IPS-18a (cell line): ENCODE measurements at regions not wholly inside any gene's neighbourhood (a gene's known extent, or its start where the extent isn't known, plus 50 kb on each side); places are given as distances from the start of the nearest gene placed in this dataset.
"Not testable (repeated sequence)": the region's sequence is repeated elsewhere in the genome, so short reads cannot be mapped to it uniquely, and the experiment has no call there.

Experiments used
- H3K27ac ChIP-seq: one replicate; pipeline ENCODE4 v1.5.1; 2013; ENCODE audit warnings: low read length
- H3K27me3 ChIP-seq: one replicate; pipeline ENCODE4 v1.6.1; 2013; ENCODE audit warnings: mild to moderate bottlenecking, low read length; ENCODE audit not compliant: control insufficient read depth, insufficient read depth
- H3K36me3 ChIP-seq: one replicate; pipeline ENCODE4 v1.6.1; 2013; ENCODE audit warnings: low read depth, low read length; ENCODE audit not compliant: control insufficient read depth
- H3K4me1 ChIP-seq: one replicate; pipeline ENCODE4 v1.6.1; 2013; ENCODE audit warnings: low read depth, low read length; ENCODE audit not compliant: control insufficient read depth
- H3K4me3 ChIP-seq: one replicate; pipeline ENCODE4 v1.5.1; 2013; ENCODE audit warnings: low read length
- H3K9ac ChIP-seq: one replicate; pipeline ENCODE4 v1.6.1; 2013; ENCODE audit warnings: mild to moderate bottlenecking, low read length, moderate library complexity
- H3K9me3 ChIP-seq: one replicate; pipeline ENCODE4 v1.6.1; 2013; ENCODE audit warnings: low read depth, low read length; ENCODE audit not compliant: control insufficient read depth

DNA sequence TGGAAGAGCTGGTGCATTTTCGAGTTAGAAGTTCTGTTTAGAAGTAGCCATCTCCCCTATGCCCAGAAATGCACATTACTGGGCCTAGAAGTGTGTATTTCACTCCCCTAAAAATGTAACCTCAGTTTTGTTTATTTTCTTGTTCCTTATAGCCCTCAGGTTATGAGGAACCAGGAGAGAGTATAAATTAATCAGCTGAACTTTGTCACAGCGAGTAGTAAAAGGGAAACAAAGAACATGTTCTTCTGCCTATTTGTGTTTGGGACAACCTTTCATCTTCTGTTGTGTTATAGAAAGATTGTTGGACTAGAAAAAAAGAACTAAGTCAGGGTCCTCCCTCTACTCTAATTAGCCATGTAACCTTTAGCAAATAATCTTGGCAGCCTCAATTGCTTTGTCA lies 160.5 kb upstream of the PDE4B start:
- H3K36me3 ChIP-seq, result no peaks in the 10 kb centered on the region
- H3K4me3 ChIP-seq, result no peak overlapping the region
- H3K27me3 ChIP-seq, result no peaks in the 10 kb centered on the region
- H3K9ac ChIP-seq, result no peak overlapping the region
- no peaks in the 10 kb centered on the region for H3K4me1 ChIP-seq
- no peaks in the 10 kb centered on the region for H3K9me3 ChIP-seq
- H3K27ac ChIP-seq, result no peak overlapping the region

DNA sequence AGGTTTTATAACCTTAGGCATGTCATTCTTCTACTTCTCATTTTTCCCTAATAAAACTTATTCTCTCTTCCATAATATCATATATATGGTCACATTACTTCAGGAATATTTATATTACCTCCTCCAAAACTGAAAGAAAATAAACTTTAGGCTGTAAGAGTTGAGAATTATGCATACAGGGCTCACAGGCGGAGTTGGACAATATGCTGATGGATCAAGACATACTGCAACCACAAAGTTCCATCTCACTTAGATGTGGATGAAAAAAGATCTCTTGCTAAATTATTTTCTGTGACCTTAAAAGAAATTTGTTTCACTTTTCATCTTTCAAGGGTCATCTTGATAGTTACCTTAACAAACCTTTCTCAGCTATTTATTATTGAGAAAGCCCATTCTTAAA lies 152.6 kb upstream of the PDE4B start:
- Histone ChIP-seq H3K36me3 (no peaks in the 10 kb centered on the region), H3K9me3 (no peaks in the 10 kb centered on the region), H3K4me1 (no peaks in the 10 kb centered on the region), H3K9ac (no peak overlapping the region), H3K27ac (no peak overlapping the region), H3K4me3 (no peak overlapping the region), H3K27me3 (no peaks in the 10 kb centered on the region)

DNA sequence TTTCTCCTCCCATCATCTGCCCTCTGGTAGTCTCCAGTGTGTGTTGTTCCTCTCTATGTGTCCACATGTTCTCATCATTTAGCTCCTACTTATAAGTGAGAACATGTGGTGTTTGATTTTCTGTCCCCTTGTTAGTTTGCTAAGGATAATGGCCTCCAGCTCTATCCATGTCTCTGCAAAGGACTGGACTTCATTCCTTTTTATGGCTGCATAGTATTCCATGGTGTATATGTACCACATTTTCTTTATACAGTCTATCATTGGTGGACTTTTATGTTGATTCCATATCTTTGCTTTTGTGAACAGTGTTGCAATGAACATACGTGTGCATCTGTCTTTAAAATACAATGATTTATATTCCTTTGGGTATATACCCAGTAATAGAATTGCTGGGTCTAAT lies 143.5 kb upstream of the PDE4B start:
- not testable (repeated sequence) for H3K9ac ChIP-seq, H3K9me3 ChIP-seq, H3K4me1 ChIP-seq, H3K4me3 ChIP-seq, H3K27me3 ChIP-seq, H3K36me3 ChIP-seq, H3K27ac ChIP-seq

DNA sequence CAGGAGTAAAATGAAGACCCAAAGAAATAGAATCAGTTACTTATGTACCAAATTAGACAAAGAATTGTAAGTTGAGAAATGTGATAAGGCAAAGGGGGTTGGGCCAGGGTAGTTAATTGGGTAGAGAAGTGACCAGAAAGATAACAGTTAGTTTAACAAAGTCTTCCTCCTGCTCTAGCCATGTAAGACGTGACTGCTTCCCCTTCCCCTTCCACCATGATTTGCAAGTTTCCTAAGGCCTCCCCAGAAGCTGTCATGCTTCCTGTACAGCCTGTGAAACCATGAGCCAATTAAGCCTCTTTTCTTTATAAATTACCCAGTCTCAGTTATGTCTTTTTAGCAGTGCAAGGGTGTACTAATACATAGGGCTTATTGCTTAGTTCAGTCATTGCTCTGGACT lies 142.0 kb upstream of the PDE4B start:
- Histone ChIP-seq H3K4me1 (no peaks in the 10 kb centered on the region), H3K9ac (no peak overlapping the region), H3K27ac (no peak overlapping the region), H3K27me3 (no peaks in the 10 kb centered on the region), H3K9me3 (no peaks in the 10 kb centered on the region), H3K36me3 (no peaks in the 10 kb centered on the region), H3K4me3 (no peak overlapping the region)

DNA sequence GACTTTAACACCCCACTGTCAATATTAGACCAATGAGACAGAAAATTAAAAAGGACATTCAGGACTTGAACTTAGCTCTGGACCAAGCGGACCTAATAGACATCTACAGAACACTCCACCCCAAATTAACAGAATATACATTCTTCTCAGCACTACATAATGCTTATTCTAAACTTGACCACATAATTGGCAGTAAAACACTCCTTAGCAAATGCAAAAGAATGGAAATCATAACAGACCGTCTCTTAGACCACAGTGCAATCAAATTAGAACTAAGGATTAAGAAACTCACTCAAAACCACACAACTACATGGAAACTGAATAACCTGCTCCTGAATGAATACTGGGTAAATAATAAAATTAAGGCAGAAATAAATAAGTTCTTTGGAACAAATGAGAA lies 138.2 kb upstream of the PDE4B start:
- H3K9me3 ChIP-seq, H3K27ac ChIP-seq, H3K4me1 ChIP-seq, H3K9ac ChIP-seq, H3K36me3 ChIP-seq, H3K4me3 ChIP-seq, H3K27me3 ChIP-seq: not testable (repeated sequence)

DNA sequence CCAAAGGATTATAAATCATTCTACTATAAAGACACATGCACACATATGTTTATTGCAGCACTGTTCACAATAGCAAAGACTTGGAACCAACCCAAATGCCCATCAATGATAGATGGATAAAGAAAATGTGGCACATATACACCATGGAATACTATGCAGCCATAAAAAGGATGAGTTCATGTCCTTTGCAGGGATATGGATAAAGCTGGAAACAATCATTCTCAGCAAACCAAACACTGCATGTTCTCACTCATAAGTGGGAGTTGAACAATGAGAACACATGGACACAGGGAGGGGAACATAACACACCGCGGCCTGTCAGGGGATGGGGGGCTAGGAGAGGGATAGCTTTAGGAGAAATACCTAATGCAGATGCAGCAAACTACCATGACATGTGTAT lies 135.1 kb upstream of the PDE4B start:
- not testable (repeated sequence) for H3K4me1 ChIP-seq, H3K27ac ChIP-seq, H3K36me3 ChIP-seq, H3K27me3 ChIP-seq, H3K4me3 ChIP-seq, H3K9me3 ChIP-seq, H3K9ac ChIP-seq

DNA sequence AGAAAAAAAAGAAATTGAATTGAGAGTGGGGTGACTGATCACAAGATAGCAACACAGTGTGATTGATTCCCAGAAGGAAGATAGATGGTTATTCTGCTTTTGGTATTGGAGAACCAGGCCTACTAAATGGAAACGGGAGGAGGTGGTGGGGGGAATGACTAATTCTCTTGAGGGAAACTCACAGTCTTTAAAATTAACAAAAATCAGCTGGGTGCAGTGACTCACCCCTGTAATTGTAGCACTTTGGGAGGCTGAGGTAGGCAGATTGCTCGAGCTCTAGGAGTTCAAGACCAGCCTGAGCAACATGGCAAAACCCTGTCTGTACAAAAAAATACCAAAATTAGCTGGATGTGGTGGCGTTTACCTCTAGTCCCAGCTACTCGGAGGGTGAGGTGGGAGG lies 134.6 kb upstream of the PDE4B start:
- no peak overlapping the region for H3K4me3 ChIP-seq
- no peaks in the 10 kb centered on the region for H3K36me3 ChIP-seq
- no peaks in the 10 kb centered on the region for H3K27me3 ChIP-seq
- no peaks in the 10 kb centered on the region for H3K4me1 ChIP-seq
- H3K9ac ChIP-seq, result no peak overlapping the region
- H3K27ac ChIP-seq, result no peak overlapping the region
- no peaks in the 10 kb centered on the region for H3K9me3 ChIP-seq

DNA sequence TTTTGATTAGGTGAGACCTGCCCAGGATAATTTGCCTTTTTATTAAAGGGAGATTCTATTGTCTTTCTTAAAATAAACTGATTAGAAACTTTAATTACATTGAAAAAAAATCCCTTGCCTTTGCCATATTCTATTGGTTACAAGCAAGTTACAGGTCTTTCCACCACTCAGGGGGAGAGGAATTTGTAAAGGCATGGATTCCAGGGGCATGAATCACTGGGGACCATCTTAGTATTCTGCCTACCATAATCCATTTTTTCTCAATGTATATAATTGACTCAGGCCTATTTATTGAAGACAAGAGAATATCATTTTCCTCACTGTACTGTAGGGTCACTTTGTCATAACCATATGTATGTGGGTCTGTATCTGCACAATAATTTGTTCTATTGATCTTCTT lies 124.3 kb upstream of the PDE4B start:
- Histone ChIP-seq H3K9me3 (peaks cover 2% of the 10 kb centered on the region), H3K9ac (no peak overlapping the region), H3K4me1 (no peaks in the 10 kb centered on the region), H3K27me3 (no peaks in the 10 kb centered on the region), H3K27ac (no peak overlapping the region), H3K4me3 (no peak overlapping the region), H3K36me3 (no peaks in the 10 kb centered on the region)

DNA sequence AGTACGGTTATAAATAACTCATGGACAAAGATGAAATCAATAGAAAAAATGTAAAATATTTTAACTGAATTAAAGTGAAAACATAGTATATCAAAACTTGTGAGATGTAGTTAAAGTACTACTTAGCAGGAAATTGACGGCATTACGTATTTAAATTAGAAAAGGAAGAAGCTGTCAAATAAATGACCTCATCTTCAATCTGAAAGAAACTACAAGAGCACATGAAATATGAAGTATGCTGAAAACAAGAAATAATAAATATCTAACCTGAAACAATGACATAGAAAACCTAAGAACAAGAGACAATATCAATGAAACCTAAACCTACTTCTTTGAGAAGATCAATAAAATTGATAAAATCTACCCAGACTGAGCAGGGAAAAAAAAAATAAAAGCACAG lies 122.2 kb upstream of the PDE4B start:
- H3K4me3 ChIP-seq, result no peak overlapping the region
- peaks cover 2% of the 10 kb centered on the region for H3K9me3 ChIP-seq
- no peaks in the 10 kb centered on the region for H3K36me3 ChIP-seq
- no peaks in the 10 kb centered on the region for H3K27me3 ChIP-seq
- no peaks in the 10 kb centered on the region for H3K4me1 ChIP-seq
- H3K27ac ChIP-seq, result no peak overlapping the region
- no peak overlapping the region for H3K9ac ChIP-seq

DNA sequence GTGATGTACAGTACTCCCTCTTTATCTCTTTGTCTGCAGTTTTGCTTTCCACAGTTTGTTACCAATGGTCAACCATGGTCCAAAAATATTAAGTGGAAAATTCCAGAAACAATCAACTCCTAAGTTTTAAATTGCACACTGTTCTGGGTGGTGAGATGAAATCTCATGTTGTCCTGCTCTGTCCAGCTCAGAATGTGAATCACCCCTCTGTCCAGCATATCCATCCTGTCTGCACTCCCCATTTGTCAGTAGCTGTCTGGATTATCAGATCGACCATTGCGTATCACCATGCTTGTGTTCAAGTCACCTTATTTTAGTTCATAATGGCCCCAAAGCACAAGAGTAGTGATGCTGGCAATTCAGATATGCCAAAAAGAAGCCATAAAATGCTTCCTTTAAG lies 118.2 kb upstream of the PDE4B start:
- Histone ChIP-seq H3K27me3 (no peaks in the 10 kb centered on the region), H3K9ac (no peak overlapping the region), H3K4me3 (no peak overlapping the region), H3K36me3 (no peaks in the 10 kb centered on the region), H3K9me3 (no peaks in the 10 kb centered on the region), H3K4me1 (no peaks in the 10 kb centered on the region), H3K27ac (no peak overlapping the region)

DNA sequence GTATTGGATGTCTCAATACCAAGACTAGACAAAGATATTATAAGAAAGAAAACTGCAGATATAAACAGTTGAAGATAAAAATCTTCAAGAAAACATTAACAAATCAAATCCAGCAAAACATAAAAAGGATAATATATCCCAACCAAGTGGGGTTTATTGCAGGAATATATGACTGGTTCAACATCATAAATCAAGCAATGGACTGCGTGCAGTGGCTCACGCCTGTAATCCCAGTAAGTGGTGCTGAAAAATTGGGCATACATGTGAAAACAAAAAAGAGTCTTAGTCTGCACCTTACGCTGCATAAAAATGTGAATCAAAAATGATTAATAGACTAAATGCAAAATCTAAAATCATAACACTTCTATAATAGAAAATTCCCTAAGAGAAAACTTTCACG lies 112.9 kb upstream of the PDE4B start:
- Histone ChIP-seq H3K27ac (no peak overlapping the region), H3K4me3 (no peak overlapping the region), H3K36me3 (no peaks in the 10 kb centered on the region), H3K9ac (no peak overlapping the region), H3K9me3 (no peaks in the 10 kb centered on the region), H3K27me3 (no peaks in the 10 kb centered on the region), H3K4me1 (no peaks in the 10 kb centered on the region)

DNA sequence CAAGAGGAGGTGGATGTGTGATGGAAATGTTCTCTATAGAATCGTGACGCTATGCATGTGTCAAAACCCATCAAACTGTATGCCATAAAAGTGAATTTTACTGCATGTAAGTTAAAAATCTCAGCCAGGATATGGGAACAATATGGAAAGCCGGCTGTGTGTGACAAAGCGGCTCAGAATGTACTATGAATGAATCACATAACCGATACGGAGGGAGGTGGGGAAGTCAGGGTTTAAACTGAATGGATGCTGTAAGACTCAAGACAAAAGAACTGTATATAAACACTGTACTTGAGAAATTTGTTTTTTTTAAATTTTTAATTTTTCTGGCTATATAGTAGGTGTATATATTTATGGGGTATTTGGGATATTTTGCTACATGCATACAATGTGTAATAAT lies 111.6 kb upstream of the PDE4B start:
- Histone ChIP-seq H3K27me3 (no peaks in the 10 kb centered on the region), H3K4me1 (no peaks in the 10 kb centered on the region), H3K9me3 (no peaks in the 10 kb centered on the region)

More for the DNA sequence above, 111.6 kb upstream of the PDE4B start:
- no peaks in the 10 kb centered on the region for H3K36me3 ChIP-seq
- no peak overlapping the region for H3K4me3 ChIP-seq
- no peak overlapping the region for H3K27ac ChIP-seq
- no peak overlapping the region for H3K9ac ChIP-seq
